B cell (primary cell): ENCODE measurements at regions not wholly inside any gene's neighbourhood (a gene's known extent, or its start where the extent isn't known, plus 50 kb on each side); places are given as distances from the start of the nearest gene placed in this dataset.

ENCODE experiments used
- ATAC-seq: fragments of 200-7000 bp; cut with Tn5 transposase; one replicate; pipeline ENCODE4 v1.10.0; 2021; ENCODE audit warnings: low read depth, mild to moderate bottlenecking, moderate number of reproducible peaks, moderate library complexity
- CTCF ChIA-PET: fragments of 350-600 bp; sonication (Branson Sonifier 250); formaldehyde crosslinking; loops from one replicate; lab custom pipeline; 2021; ENCODE audit warnings: antibody characterized with exemption, inconsistent platforms; lab: Charles Lee
- POLR2A ChIA-PET: fragments of 350-600 bp; sonication (Branson Sonifier 250); formaldehyde crosslinking; loops from one replicate; lab custom pipeline; 2021; ENCODE audit warnings: antibody characterized with exemption; lab: Charles Lee
- DNase-seq: peaks from one replicate; pipeline ENCODE4 v3.0.0; 2013
- H2AFZ ChIP-seq: 2 replicates; pipeline ENCODE4 v1.6.1; 2012; ENCODE audit warnings: mild to moderate bottlenecking, low read depth, low read length; ENCODE audit not compliant: insufficient read depth, poor library complexity, severe bottlenecking
- H3K27ac ChIP-seq, 2 donors: 1 replicate in 1 of 2; 2 replicates in 1 of 2; pipeline ENCODE4 v1.5.1; 2012 to 2013; ENCODE audit warnings: low read length in 2 of 2, mild to moderate bottlenecking in 2 of 2, moderate library complexity in 1 of 2
- H3K27me3 ChIP-seq, 4 experiments: fragments of 200-600 bp in 1 of 4; sonication (generic) in 1 of 4; replicated peaks in 1 of 4; 1 replicate in 2 of 4; 2 replicates in 2 of 4; pipeline versions ENCODE4 v1.6.1 to v1.7.0; 2013 to 2016; ENCODE audit warnings: low read length in 3 of 4, mild to moderate bottlenecking in 2 of 4, mixed read lengths in 1 of 4, moderate library complexity in 1 of 4; ENCODE audit not compliant: insufficient read depth in 4 of 4, control insufficient read depth in 3 of 4; ENCODE audit errors: control extremely low read depth in 1 of 4
- H3K36me3 ChIP-seq, 2 experiments: replicated peaks in 1 of 2; 1 replicate in 1 of 2; 2 replicates in 1 of 2; pipeline versions ENCODE4 v1.6.1 to v1.7.1; 2013; ENCODE audit warnings: low read length in 1 of 2; ENCODE audit not compliant: insufficient read depth in 2 of 2, control insufficient read depth in 1 of 2; ENCODE audit errors: control extremely low read depth in 1 of 2, extremely low read depth in 1 of 2
- H3K4me1 ChIP-seq, 2 donors: fragments of 200-600 bp in 1 of 2; sonication (generic) in 1 of 2; 1 replicate in 1 of 2; 2 replicates in 1 of 2; pipeline versions ENCODE4 v1.5.1 to v1.6.1; 2013 to 2017; ENCODE audit warnings: low read length in 2 of 2; ENCODE audit not compliant: control insufficient read depth in 2 of 2, insufficient read depth in 2 of 2
- H3K4me2 ChIP-seq: replicated peaks from 2 replicates; pipeline ENCODE3; 2012; ENCODE audit warnings: mild to moderate bottlenecking, low read depth, low read length; ENCODE audit not compliant: poor library complexity, severe bottlenecking
- H3K4me3 ChIP-seq, 5 experiments: fragments of 200-600 bp in 1 of 5; sonication (generic) in 1 of 5; 1 replicate in 3 of 5; 2 replicates in 2 of 5; pipeline versions ENCODE4 v1.5.1 to v1.7.0; 2011 to 2016; ENCODE audit warnings: low read length in 4 of 5, mild to moderate bottlenecking in 4 of 5, low read depth in 2 of 5, control low read depth in 1 of 5, moderate library complexity in 1 of 5; ENCODE audit not compliant: insufficient read depth in 1 of 5; ENCODE audit errors: control extremely low read depth in 1 of 5, extremely low read depth in 1 of 5
- H3K79me2 ChIP-seq: fragments of 200-600 bp; sonication (generic); one replicate; pipeline ENCODE4 v1.6.0; 2016; ENCODE audit warnings: low read length; ENCODE audit not compliant: control insufficient read depth, insufficient read depth
- H3K9ac ChIP-seq: fragments of 200-600 bp; sonication (generic); 2 replicates; pipeline ENCODE4 v1.6.1; 2017; ENCODE audit warnings: mild to moderate bottlenecking, low read length, moderate library complexity
- H3K9me3 ChIP-seq, 3 donors: one replicate each; pipeline versions ENCODE4 v1.6.1 to v1.7.1; 2013; ENCODE audit warnings: low read length in 2 of 3; ENCODE audit not compliant: control insufficient read depth in 2 of 3, insufficient read depth in 1 of 3; ENCODE audit errors: control extremely low read depth in 1 of 3
- H4K20me1 ChIP-seq: 2 replicates; pipeline ENCODE4 v1.6.0; 2012; ENCODE audit warnings: mild to moderate bottlenecking, low read length; ENCODE audit not compliant: insufficient read depth, control insufficient read depth, poor library complexity, severe bottlenecking
- H3K27ac Mint-ChIP-seq: one replicate; pipeline ENCODE4 v1.8.0; 2021; ENCODE audit warnings: mixed read lengths
- H3K27me3 Mint-ChIP-seq: one replicate; pipeline ENCODE4 v1.8.0; 2021; ENCODE audit warnings: mixed read lengths
- H3K4me1 Mint-ChIP-seq: one replicate; pipeline ENCODE4 v1.8.0; 2021; ENCODE audit warnings: mixed read lengths
- H3K4me3 Mint-ChIP-seq: one replicate; pipeline ENCODE4 v1.8.0; 2021; ENCODE audit warnings: mixed read lengths
- H3K9me3 Mint-ChIP-seq: one replicate; pipeline ENCODE4 v1.8.0; 2022; ENCODE audit warnings: mixed read lengths; ENCODE audit not compliant: insufficient read depth
- CTCF ChIP-seq: fragments of 200-600 bp; IDR thresholded peaks from one replicate; pipeline ENCODE4 v1.8.0; 2022; ENCODE audit warnings: antibody characterized with exemption, mild to moderate bottlenecking
- EZH2 ChIP-seq: IDR thresholded peaks from 2 replicates; pipeline ENCODE4 v1.6.1; 2012; ENCODE audit warnings: borderline replicate concordance, low read depth, mild to moderate bottlenecking, moderate library complexity, low read length; ENCODE audit not compliant: insufficient read depth, poor library complexity, severe bottlenecking
- WGBS: methylation state at CpG from one replicate; pipeline ENCODE4 v1.1.5; 2013; ENCODE audit warnings: missing lambda C conversion rate; ENCODE audit not compliant: insufficient coverage; 5-methylcytosine and 5-hydroxymethylcytosine counted together
- intact Hi-C: fragments of 100-400 bp; cut with micrococcal nuclease; formaldehyde crosslinking; loops from one replicate; pipeline ENCODE4 v1.10.0; 2022

GRCh38 chr2:129820908-129821307 is 158.6 kb upstream of the RAB6C start:
- no peaks in the 10 kb centered on the region for H3K79me2 ChIP-seq
- no peaks in the 10 kb centered on the region for H3K36me3 ChIP-seq
- H3K4me3 Mint-ChIP-seq, result no peak overlapping the region
- H3K4me1 Mint-ChIP-seq, result no peaks in the 10 kb centered on the region
- H3K4me1 ChIP-seq, result no peaks in the 10 kb centered on the region
- no peak overlapping the region for H3K9ac ChIP-seq
- no peak for ATAC-seq
- intact Hi-C loops, result no loop called here
- H2AFZ ChIP-seq, result no peak overlapping the region
- H3K27ac ChIP-seq, result no peak overlapping the region
- no peaks in the 10 kb centered on the region for H4K20me1 ChIP-seq
- H3K4me3 ChIP-seq, result no peak overlapping the region
- ChIA-PET CTCF (no interaction called here), POLR2A (no interaction called here)
- H3K27me3 ChIP-seq, result no peaks in the 10 kb centered on the region
- DNase-seq, result no peak
- TF ChIP-seq CTCF, result no peak
- TF ChIP-seq EZH2, result no peak
- peaks cover 0 to 3% (median 0%) of the 10 kb centered on the region in 3 donors for H3K9me3 ChIP-seq
- WGBS, result 85% methylated on average over 5 of the region's 6 CpGs
- H3K27ac Mint-ChIP-seq, result no peak overlapping the region
- no peak overlapping the region for H3K4me2 ChIP-seq
- peaks cover 6% of the 10 kb centered on the region for H3K27me3 Mint-ChIP-seq
- peaks cover under 1% of the 10 kb centered on the region for H3K9me3 Mint-ChIP-seq

- CTCF ChIA-PET, result no interaction called here
Measured at GRCh38 chr2:129821445-129821844, 158.0 kb upstream of the RAB6C start.

More at GRCh38 chr2:129821445-129821844, 158.0 kb upstream of the RAB6C start:
- no peaks in the 10 kb centered on the region for H3K9me3 Mint-ChIP-seq
- intact Hi-C loops, result no loop called here
- no peaks in the 10 kb centered on the region for H3K79me2 ChIP-seq
- no peaks in the 10 kb centered on the region for H3K4me1 Mint-ChIP-seq
- no peak overlapping the region for H3K27ac Mint-ChIP-seq
- no peaks in the 10 kb centered on the region for H4K20me1 ChIP-seq
- WGBS, result 87% methylated on average over 4 of the region's 4 CpGs
- peaks cover 5% of the 10 kb centered on the region for H3K27me3 Mint-ChIP-seq
- H3K27me3 ChIP-seq, result no peaks in the 10 kb centered on the region
- peaks cover 0 to 3% (median 0%) of the 10 kb centered on the region in 3 donors for H3K9me3 ChIP-seq
- ATAC-seq, result no peak
- no peak overlapping the region for H3K27ac ChIP-seq
- H3K4me2 ChIP-seq, result no peak overlapping the region
- H3K9ac ChIP-seq, result no peak overlapping the region
- DNase-seq, result no peak
- H3K36me3 ChIP-seq, result no peaks in the 10 kb centered on the region
- no peak overlapping the region for H2AFZ ChIP-seq
- no peaks in the 10 kb centered on the region for H3K4me1 ChIP-seq
- H3K4me3 ChIP-seq, result no peak overlapping the region
- POLR2A ChIA-PET, result no interaction called here
- TF ChIP-seq CTCF, result no peak
- no peak for TF ChIP-seq EZH2
- no peak overlapping the region for H3K4me3 Mint-ChIP-seq
